HCT116 (cell line): ENCODE measurements at regions not wholly inside any gene's neighbourhood (a gene's known extent, or its start where the extent isn't known, plus 50 kb on each side); places are given as distances from the start of the nearest gene placed in this dataset.

ENCODE experiments used
- ATAC-seq: fragments of 200-7000 bp; cut with Tn5 transposase; 2 replicates; pipeline ENCODE4 v1.9.1; 2020; ENCODE audit warnings: mild to moderate bottlenecking, moderate library complexity
- BruUV-seq: library from RNA; stranded (reverse); fragments of 400-500 nt; replicated peaks from 2 replicates; lab custom pipeline; 2021; lab: Mats Ljungman, UMichigan
- CTCF ChIA-PET: fragments of 300-600 bp; sonication (Branson Sonifier 250); formaldehyde crosslinking; loops from one replicate; lab custom pipeline; 2021; ENCODE audit warnings: antibody characterized with exemption; lab: Charles Lee
- POLR2A ChIA-PET: fragments of 300-600, 350-600 bp; sonication (Branson Sonifier 250); formaldehyde crosslinking; loops from one replicate; lab custom pipeline; 2021; ENCODE audit warnings: antibody characterized with exemption; lab: Charles Lee
- RAD21 ChIA-PET, 2 experiments: fragments of 300-600 bp; sonication (Branson Sonifier 250); formaldehyde crosslinking; loops; one replicate each; lab custom pipeline; 2023; ENCODE audit warnings: low total read pairs in 2 of 2; ENCODE audit not compliant: uncharacterized antibody in 2 of 2, unreplicated experiment in 2 of 2, low non-redundant PET in 1 of 2; lab: Charles Lee
- DNase-seq: peaks from one replicate; pipeline ENCODE4 v3.0.0-alpha.2; 2010; ENCODE audit warnings: low read depth, low spot score
- H2AFZ ChIP-seq: fragments of 200-600 bp; shearing (Covaris generic), sonication (generic); 2 replicates; pipeline ENCODE4 v1.6.1; 2017; ENCODE audit warnings: low read depth, mixed run types, mixed read lengths, antibody characterized with exemption, low read length; ENCODE audit not compliant: poor library complexity, severe bottlenecking
- H3K27ac ChIP-seq: 2 replicates; pipeline ENCODE4 v1.5.1; 2012; ENCODE audit warnings: low read depth, low read length
- H3K27me3 ChIP-seq: fragments of 200-600 bp; sonication (generic); 2 replicates; pipeline ENCODE4 v1.6.1; 2016; ENCODE audit warnings: mixed run types, low read length, mixed read lengths; ENCODE audit not compliant: insufficient read depth
- H3K36me3 ChIP-seq, 2 experiments: fragments of 200-500 bp in 1 of 2; fragments of 200-600 bp in 1 of 2; sonication (Bioruptor generic) in 1 of 2; sonication (generic) in 1 of 2; 2 replicates each; pipeline versions ENCODE4 v1.5.1 to v1.6.1; 2014 to 2016; ENCODE audit warnings: low read length in 2 of 2, inconsistent platforms in 1 of 2, mixed read lengths in 1 of 2, mixed run types in 1 of 2; ENCODE audit not compliant: insufficient read depth in 2 of 2, control insufficient read depth in 1 of 2
- H3K4me1 ChIP-seq, 2 experiments: fragments of 200-600 bp in 1 of 2; sonication (generic) in 1 of 2; 2 replicates each; pipeline versions ENCODE4 v1.5.1 to v1.6.1; 2012 to 2017; ENCODE audit warnings: low read length in 2 of 2, inconsistent platforms in 1 of 2, mild to moderate bottlenecking in 1 of 2, mixed read lengths in 1 of 2, mixed run types in 1 of 2, moderate library complexity in 1 of 2; ENCODE audit not compliant: insufficient read depth in 2 of 2, control insufficient read depth in 1 of 2
- H3K4me2 ChIP-seq: fragments of 200-600 bp; sonication (generic); 2 replicates; pipeline ENCODE4 v1.6.1; 2017; ENCODE audit warnings: mixed run types, low read length, mixed read lengths
- H3K4me3 ChIP-seq, 2 experiments: fragments of 200-600 bp in 1 of 2; sonication (generic) in 1 of 2; replicated peaks in 1 of 2; 2 replicates each; pipeline ENCODE4 v1.5.1; 2011 to 2016; ENCODE audit warnings: low read length in 2 of 2, control low read depth in 1 of 2, low read depth in 1 of 2, mild to moderate bottlenecking in 1 of 2, mixed read lengths in 1 of 2, mixed run types in 1 of 2
- H3K79me2 ChIP-seq: fragments of 200-600 bp; sonication (generic); 2 replicates; pipeline ENCODE4 v1.6.1; 2017; ENCODE audit warnings: mild to moderate bottlenecking, mixed run types, low read length, moderate library complexity, mixed read lengths; ENCODE audit not compliant: insufficient read depth
- H3K9ac ChIP-seq: fragments of 200-600 bp; sonication (generic); 2 replicates; pipeline ENCODE4 v1.6.1; 2016; ENCODE audit warnings: low read length, mixed read lengths
- H3K9me2 ChIP-seq: fragments of 200-600 bp; sonication (generic), shearing (Covaris generic); 2 replicates; pipeline ENCODE4 v1.6.1; 2017; ENCODE audit warnings: mixed run types, mild to moderate bottlenecking, moderate library complexity; ENCODE audit not compliant: insufficient read depth
- H3K9me3 ChIP-seq, 2 experiments: fragments of 200-500 bp in 1 of 2; fragments of 200-600 bp in 1 of 2; sonication (Bioruptor generic) in 1 of 2; sonication (generic) in 1 of 2; 2 replicates each; pipeline ENCODE4 v1.6.1; 2014 to 2017; ENCODE audit warnings: low read length in 2 of 2, mixed read lengths in 2 of 2, inconsistent platforms in 1 of 2, low read depth in 1 of 2, mild to moderate bottlenecking in 1 of 2, mixed run types in 1 of 2, moderate library complexity in 1 of 2; ENCODE audit not compliant: control insufficient read depth in 1 of 2, insufficient read depth in 1 of 2
- H4K20me1 ChIP-seq: fragments of 200-600 bp; sonication (generic), shearing (Covaris generic); 2 replicates; pipeline ENCODE4 v1.6.1; 2017; ENCODE audit warnings: mixed run types, mild to moderate bottlenecking, moderate library complexity; ENCODE audit not compliant: insufficient read depth
- CBX3 ChIP-seq: IDR thresholded peaks from 2 replicates; pipeline ENCODE4 v1.6.1; 2012; ENCODE audit warnings: low read depth
- CTCF ChIP-seq, 3 experiments: fragments of 200-600 bp in 1 of 3; sonication (generic) in 1 of 3; IDR thresholded peaks in 2 of 3; conservative IDR thresholded peaks in 1 of 3; 2 replicates each; pipeline ENCODE4 v1.5.1; 2012 to 2017; ENCODE audit warnings: low read depth in 2 of 3, low read length in 2 of 3, antibody characterized with exemption in 1 of 3, borderline replicate concordance in 1 of 3, control low read depth in 1 of 3, mild to moderate bottlenecking in 1 of 3, mixed read lengths in 1 of 3, mixed run types in 1 of 3, moderate library complexity in 1 of 3; ENCODE audit not compliant: insufficient read depth in 1 of 3
- EGR1 ChIP-seq: IDR thresholded peaks from 2 replicates; pipeline ENCODE4 v1.6.1; 2012; ENCODE audit warnings: low read depth
- ELF1 ChIP-seq: IDR thresholded peaks from 2 replicates; pipeline ENCODE4 v1.6.1; 2012; ENCODE audit warnings: low read depth, borderline replicate concordance
- EZH2 ChIP-seq: fragments of 200-600 bp; sonication (generic); IDR thresholded peaks from 2 replicates; pipeline ENCODE4 v1.6.1; 2017; ENCODE audit warnings: antibody characterized with exemption, mixed run types
- EZH2phosphoT487 ChIP-seq: fragments of 200-600 bp; IDR thresholded peaks from 2 replicates; pipeline ENCODE4 v1.6.1; 2018; ENCODE audit warnings: antibody characterized with exemption, borderline replicate concordance
- FOSL1 ChIP-seq: IDR thresholded peaks from 2 replicates; pipeline ENCODE4 v1.6.1; 2012; ENCODE audit warnings: low read depth
- MAX ChIP-seq: IDR thresholded peaks from 2 replicates; pipeline ENCODE4 v1.6.1; 2012
- POLR2AphosphoS5 ChIP-seq: IDR thresholded peaks from 2 replicates; pipeline ENCODE4 v1.6.1; 2011; ENCODE audit warnings: mild to moderate bottlenecking, low read depth, low read length, moderate library complexity
- SIN3A ChIP-seq: IDR thresholded peaks from 2 replicates; pipeline ENCODE4 v1.6.1; 2012; ENCODE audit warnings: low read depth
- SP1 ChIP-seq: IDR thresholded peaks from 2 replicates; pipeline ENCODE4 v1.6.1; 2012; ENCODE audit warnings: low read depth
- SRF ChIP-seq: IDR thresholded peaks from 2 replicates; pipeline ENCODE4 v1.6.1; 2012; ENCODE audit warnings: low read depth
- TCF7L2 ChIP-seq: IDR thresholded peaks from 2 replicates; pipeline ENCODE4 v1.7.0; 2011; ENCODE audit warnings: borderline replicate concordance, inconsistent platforms; ENCODE audit not compliant: insufficient read depth, insufficient read length; ENCODE audit errors: extremely low read depth
- YY1 ChIP-seq: IDR thresholded peaks from 2 replicates; pipeline ENCODE4 v1.6.1; 2011; ENCODE audit warnings: low read length, low read depth, moderate library complexity, mild to moderate bottlenecking; ENCODE audit not compliant: insufficient replicate concordance; ENCODE audit errors: extremely low read depth
- ZFX ChIP-seq: fragments of 450-650 bp; IDR thresholded peaks from 2 replicates; pipeline ENCODE4 v1.6.1; 2017
- ZNF274 ChIP-seq: fragments of 200-500 bp; sonication (Bioruptor generic); IDR thresholded peaks from 2 replicates; pipeline ENCODE4 v1.6.1; 2014; ENCODE audit warnings: mild to moderate bottlenecking, low read depth, low read length, inconsistent platforms
- intact Hi-C: fragments of 100-400 bp; cut with micrococcal nuclease; formaldehyde crosslinking; loops from 2 replicates; pipeline ENCODE4 v1.10.0; 2022
- TF ChIP-seq, protein P1 (sequence below): IDR thresholded peaks from 2 replicates; pipeline ENCODE4 v1.6.1; 2012
- TF ChIP-seq, protein P2 (sequence below): IDR thresholded peaks from 2 replicates; pipeline ENCODE4 v1.6.1; 2012; ENCODE audit warnings: low read depth

DNA sequence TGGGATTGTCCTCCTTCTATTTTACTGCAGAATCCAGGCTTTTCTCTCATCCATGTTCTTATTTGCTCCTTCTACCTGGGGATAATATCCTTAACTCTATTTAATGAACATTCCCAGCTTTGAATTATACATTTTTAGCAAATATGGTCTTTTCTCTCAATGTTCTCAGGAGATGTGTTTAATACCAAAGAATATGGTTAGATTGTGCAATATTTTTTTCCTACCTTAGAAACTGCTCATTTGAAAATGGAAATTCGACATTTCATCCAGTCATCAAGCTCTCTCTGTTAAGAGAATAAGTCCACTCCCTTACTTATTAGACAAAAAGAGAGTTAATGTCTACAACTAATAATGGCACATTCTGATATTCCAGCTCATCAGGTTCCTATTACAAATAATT is 160.4 kb upstream of the GULP1 start (continued):
- TF ChIP-seq, protein P1, sequence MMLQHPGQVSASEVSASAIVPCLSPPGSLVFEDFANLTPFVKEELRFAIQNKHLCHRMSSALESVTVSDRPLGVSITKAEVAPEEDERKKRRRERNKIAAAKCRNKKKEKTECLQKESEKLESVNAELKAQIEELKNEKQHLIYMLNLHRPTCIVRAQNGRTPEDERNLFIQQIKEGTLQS: no peak
- no peak for TF ChIP-seq SIN3A
- no peak for TF ChIP-seq YY1
- no peak for TF ChIP-seq ELF1
- no peak for TF ChIP-seq SP1
- TF ChIP-seq ZFX: no peak
- TF ChIP-seq FOSL1: no peak
- no peak for TF ChIP-seq TCF7L2
- TF ChIP-seq, all 23 proteins: peak for 0

GRCh38 chr2:188132385-188132784 is 159.3 kb upstream of the GULP1 start:
- no peaks in the 10 kb centered on the region for H3K4me1 ChIP-seq
- no peaks in the 10 kb centered on the region for H3K9me2 ChIP-seq
- peak overlapping the region; percentile 69 for H2AFZ ChIP-seq
- no peaks in the 10 kb centered on the region for H3K9me3 ChIP-seq
- no peaks in the 10 kb centered on the region for H3K27me3 ChIP-seq
- H3K4me3 ChIP-seq: no peak overlapping the region
- no TSS peak for BruUV-seq
- H3K4me2 ChIP-seq: no peak overlapping the region
- TF ChIP-seq EZH2: no peak
- TF ChIP-seq CBX3: no peak
- no peak for TF ChIP-seq ELF1
- no peak for TF ChIP-seq CTCF (IDR thresholded peaks at IDR 0.05 in 2 of 3, conservative IDR thresholded peaks at IDR 0.05 in 1 of 3; ENCODE audit: borderline replicate concordance in 1 of 3, insufficient read depth in 1 of 3, low read depth in 2 of 3, low read length in 2 of 3)
- TF ChIP-seq ZNF274: no peak
- no peak for TF ChIP-seq EGR1
- no peak for TF ChIP-seq SRF
- no peak for TF ChIP-seq MAX
- TF ChIP-seq YY1: no peak
- no peak for TF ChIP-seq EZH2phosphoT487
- TF ChIP-seq, protein P2, sequence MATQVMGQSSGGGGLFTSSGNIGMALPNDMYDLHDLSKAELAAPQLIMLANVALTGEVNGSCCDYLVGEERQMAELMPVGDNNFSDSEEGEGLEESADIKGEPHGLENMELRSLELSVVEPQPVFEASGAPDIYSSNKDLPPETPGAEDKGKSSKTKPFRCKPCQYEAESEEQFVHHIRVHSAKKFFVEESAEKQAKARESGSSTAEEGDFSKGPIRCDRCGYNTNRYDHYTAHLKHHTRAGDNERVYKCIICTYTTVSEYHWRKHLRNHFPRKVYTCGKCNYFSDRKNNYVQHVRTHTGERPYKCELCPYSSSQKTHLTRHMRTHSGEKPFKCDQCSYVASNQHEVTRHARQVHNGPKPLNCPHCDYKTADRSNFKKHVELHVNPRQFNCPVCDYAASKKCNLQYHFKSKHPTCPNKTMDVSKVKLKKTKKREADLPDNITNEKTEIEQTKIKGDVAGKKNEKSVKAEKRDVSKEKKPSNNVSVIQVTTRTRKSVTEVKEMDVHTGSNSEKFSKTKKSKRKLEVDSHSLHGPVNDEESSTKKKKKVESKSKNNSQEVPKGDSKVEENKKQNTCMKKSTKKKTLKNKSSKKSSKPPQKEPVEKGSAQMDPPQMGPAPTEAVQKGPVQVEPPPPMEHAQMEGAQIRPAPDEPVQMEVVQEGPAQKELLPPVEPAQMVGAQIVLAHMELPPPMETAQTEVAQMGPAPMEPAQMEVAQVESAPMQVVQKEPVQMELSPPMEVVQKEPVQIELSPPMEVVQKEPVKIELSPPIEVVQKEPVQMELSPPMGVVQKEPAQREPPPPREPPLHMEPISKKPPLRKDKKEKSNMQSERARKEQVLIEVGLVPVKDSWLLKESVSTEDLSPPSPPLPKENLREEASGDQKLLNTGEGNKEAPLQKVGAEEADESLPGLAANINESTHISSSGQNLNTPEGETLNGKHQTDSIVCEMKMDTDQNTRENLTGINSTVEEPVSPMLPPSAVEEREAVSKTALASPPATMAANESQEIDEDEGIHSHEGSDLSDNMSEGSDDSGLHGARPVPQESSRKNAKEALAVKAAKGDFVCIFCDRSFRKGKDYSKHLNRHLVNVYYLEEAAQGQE: no peak
- no peak for TF ChIP-seq SP1
- TF ChIP-seq TCF7L2: no peak
- TF ChIP-seq POLR2AphosphoS5: no peak
- no peaks in the 10 kb centered on the region for H4K20me1 ChIP-seq
- POLR2A ChIA-PET: interaction anchor here (0.6 kb wide), 1 partner anchor 11 kb away, joined by 4 read pairs; no protein-coding TSS in a partner anchor
- H3K9ac ChIP-seq: no peak overlapping the region
- RAD21 ChIA-PET: no interaction called here
- H3K36me3 ChIP-seq: no peaks in the 10 kb centered on the region
- CTCF ChIA-PET: no interaction called here
- H3K79me2 ChIP-seq: no peaks in the 10 kb centered on the region
- ATAC-seq (no peak), DNase-seq (no peak)
- intact Hi-C loops: no loop called here
- no peak overlapping the region for H3K27ac ChIP-seq
